Natural killer cell (primary cell): ENCODE measurements at regions not wholly inside any gene's neighbourhood (a gene's known extent, or its start where the extent isn't known, plus 50 kb on each side); places are given as distances from the start of the nearest gene placed in this dataset.

Experiments used
- ATAC-seq, 3 donors: fragments of 150-1000 bp in 2 of 3; fragments of 200-7000 bp in 1 of 3; cut with Tn5 transposase; 1 replicate in 1 of 3; 2 replicates in 2 of 3; pipeline ENCODE4 v1.10.0; 2021; ENCODE audit warnings: mild to moderate bottlenecking in 2 of 3, moderate library complexity in 2 of 3
- DNase-seq, 2 donors: peaks; one replicate each; pipeline versions ENCODE4 v3.0.0 to v3.0.0-alpha.2; 2013 to 2021; ENCODE audit warnings: mixed read lengths in 1 of 2
- H3K27ac ChIP-seq: one replicate; pipeline ENCODE4 v1.5.1; 2013; ENCODE audit warnings: mild to moderate bottlenecking, low read length
- H3K27me3 ChIP-seq: one replicate; pipeline ENCODE4 v1.6.1; 2013; ENCODE audit warnings: low read length; ENCODE audit not compliant: control insufficient read depth, insufficient read depth
- H3K36me3 ChIP-seq: one replicate; pipeline ENCODE4 v1.6.1; 2013; ENCODE audit warnings: low read length; ENCODE audit not compliant: control insufficient read depth, insufficient read depth
- H3K4me1 ChIP-seq: one replicate; pipeline ENCODE4 v1.6.1; 2013; ENCODE audit warnings: low read length; ENCODE audit not compliant: control insufficient read depth, insufficient read depth
- H3K4me3 ChIP-seq: one replicate; pipeline ENCODE4 v1.5.1; 2013; ENCODE audit warnings: low read length
- H3K9me3 ChIP-seq: one replicate; pipeline ENCODE4 v1.6.1; 2013; ENCODE audit warnings: low read length; ENCODE audit not compliant: control insufficient read depth, insufficient read depth
- H3K27ac Mint-ChIP-seq, 2 donors: one replicate each; pipeline ENCODE4 v1.8.0; 2022; ENCODE audit warnings: mild to moderate bottlenecking in 2 of 2, mixed read lengths in 2 of 2, moderate library complexity in 1 of 2
- H3K27me3 Mint-ChIP-seq, 2 donors: one replicate each; pipeline ENCODE4 v1.8.0; 2022; ENCODE audit warnings: low read depth in 2 of 2, mixed read lengths in 2 of 2
- H3K36me3 Mint-ChIP-seq: one replicate; pipeline ENCODE4 v1.8.0; 2022; ENCODE audit warnings: mixed read lengths
- H3K4me1 Mint-ChIP-seq, 2 donors: one replicate each; pipeline ENCODE4 v1.8.0; 2022; ENCODE audit warnings: mixed read lengths in 2 of 2
- H3K4me3 Mint-ChIP-seq: one replicate; pipeline ENCODE4 v1.8.0; 2022; ENCODE audit warnings: mild to moderate bottlenecking, moderate library complexity, mixed read lengths
- H3K9me3 Mint-ChIP-seq, 2 donors: one replicate each; pipeline ENCODE4 v1.8.0; 2022; ENCODE audit warnings: mixed read lengths in 2 of 2
- CTCF ChIP-seq: fragments of 200-600 bp; IDR thresholded peaks from one replicate; pipeline ENCODE4 v1.8.0; 2022; ENCODE audit warnings: antibody characterized with exemption
- WGBS: methylation state at CpG from one replicate; pipeline ENCODE4 v1.1.7; 2013; ENCODE audit warnings: missing lambda C conversion rate; ENCODE audit not compliant: insufficient coverage; 5-methylcytosine and 5-hydroxymethylcytosine counted together
- intact Hi-C: fragments of 100-400 bp; cut with micrococcal nuclease; formaldehyde crosslinking; loops from one replicate; pipeline ENCODE4 v1.14.2; 2022

- intact Hi-C loops = no loop called here
- Mint-ChIP-seq H3K27me3 (no peaks in the 10 kb centered on the region), H3K36me3 (no peaks in the 10 kb centered on the region), H3K4me3 (no peak overlapping the region), H3K27ac (no peak overlapping the region), H3K4me1 (no peaks in the 10 kb centered on the region), H3K9me3 (peaks cover 0 to 2% of the 10 kb centered on the region in 2 donors)
- Histone ChIP-seq H3K4me3 (no peak overlapping the region), H3K27ac (no peak overlapping the region), H3K36me3 (no peaks in the 10 kb centered on the region), H3K4me1 (no peaks in the 10 kb centered on the region), H3K27me3 (no peaks in the 10 kb centered on the region), H3K9me3 (no peaks in the 10 kb centered on the region)
- ATAC-seq (no peak), DNase-seq (no peak)
- no peak for TF ChIP-seq CTCF
- 81% methylated on average over 1 of the region's 1 CpG for WGBS
These were observed 531.5 kb downstream of the CSNK1G3 start for GRCh38 chr5:124043456-124043855.

GRCh38 chr5:124040799-124041198 is 528.8 kb downstream of the CSNK1G3 start:
- H3K27me3 Mint-ChIP-seq = no peaks in the 10 kb centered on the region
- DNase-seq (no peak), ATAC-seq (no peak)
- intact Hi-C loops = no loop called here
- no peaks in the 10 kb centered on the region for H3K9me3 ChIP-seq
- no peaks in the 10 kb centered on the region for H3K4me1 ChIP-seq
- no peak overlapping the region for H3K27ac ChIP-seq
- no peak overlapping the region for H3K27ac Mint-ChIP-seq
- no peak for TF ChIP-seq CTCF
- H3K27me3 ChIP-seq = no peaks in the 10 kb centered on the region
- no peak overlapping the region for H3K4me3 ChIP-seq
- no peaks in the 10 kb centered on the region for H3K36me3 ChIP-seq
- 40% methylated on average over 2 of the region's 3 CpGs for whole genome bisulfite sequencing
- no peak overlapping the region for H3K4me3 Mint-ChIP-seq
- peaks cover 3% of the 10 kb centered on the region in 2 donors for H3K9me3 Mint-ChIP-seq
- no peaks in the 10 kb centered on the region for H3K36me3 Mint-ChIP-seq
- no peaks in the 10 kb centered on the region for H3K4me1 Mint-ChIP-seq

DNA sequence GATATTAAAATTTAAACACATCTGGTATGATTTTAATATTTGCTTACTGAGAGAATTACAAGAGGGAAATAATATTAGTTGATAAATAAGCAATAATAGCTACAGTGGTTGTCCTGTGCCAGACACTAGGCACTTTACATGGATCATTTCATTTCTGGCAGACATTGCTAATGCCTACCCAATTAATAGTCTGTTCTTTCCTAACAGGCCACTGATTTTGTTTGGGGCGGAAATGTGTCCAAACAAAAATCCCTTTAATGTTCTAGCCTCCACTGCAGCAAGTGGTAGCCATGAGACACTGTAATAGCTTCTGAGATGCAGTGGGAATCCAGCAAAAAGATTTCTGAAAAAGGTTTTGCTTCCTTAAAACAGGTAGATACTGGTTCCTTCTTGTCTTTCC is 527.4 kb downstream of the CSNK1G3 start:
- H3K27me3 ChIP-seq = no peaks in the 10 kb centered on the region
- WGBS = 86% methylated on average over 1 of the region's 1 CpG
- H3K27me3 Mint-ChIP-seq = no peaks in the 10 kb centered on the region

More for the DNA sequence above, 527.4 kb downstream of the CSNK1G3 start:
- H3K4me1 ChIP-seq = no peaks in the 10 kb centered on the region
- no peak for DNase-seq
- no peaks in the 10 kb centered on the region for H3K36me3 ChIP-seq
- Mint-ChIP-seq H3K36me3 (no peaks in the 10 kb centered on the region), H3K9me3 (peaks cover 3% of the 10 kb centered on the region in 2 donors), H3K4me3 (no peak overlapping the region), H3K4me1 (no peaks in the 10 kb centered on the region), H3K27ac (no peak overlapping the region)
- intact Hi-C loops = no loop called here
- no peaks in the 10 kb centered on the region for H3K9me3 ChIP-seq
- ATAC-seq = no peak
- no peak overlapping the region for H3K27ac ChIP-seq
- TF ChIP-seq CTCF = no peak
- H3K4me3 ChIP-seq = no peak overlapping the region
